ENCODE measurements at regions not wholly inside any gene's neighbourhood (a gene's known extent, or its start where the extent isn't known, plus 50 kb on each side); places are given as distances from the start of the nearest gene placed in this dataset.

DNA sequence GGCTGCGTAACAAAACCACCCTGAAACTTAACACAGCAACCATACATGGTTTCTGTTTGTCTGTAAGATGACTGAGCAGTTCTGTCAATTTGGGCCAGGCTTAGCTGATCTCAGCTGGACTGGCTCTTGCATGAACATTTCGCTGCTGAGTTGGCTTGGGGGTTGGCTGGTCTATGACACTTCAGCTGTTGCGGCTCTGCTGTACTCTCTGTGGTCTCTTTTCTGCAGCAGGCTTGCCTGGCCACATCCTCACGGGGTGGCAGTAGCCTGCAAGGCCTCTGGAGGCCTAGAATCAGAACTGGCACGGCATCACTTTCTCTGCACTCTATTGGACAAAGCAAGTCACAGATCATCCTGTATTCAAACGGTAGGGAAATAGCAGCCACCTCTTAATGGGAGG lies 216.2 kb downstream of the BCL11B start:
- intact Hi-C loops (cut with DNase I, micrococcal nuclease): no loop called here
- ATAC-seq: peak; percentile 26
- DNase-seq: no peak

DNA sequence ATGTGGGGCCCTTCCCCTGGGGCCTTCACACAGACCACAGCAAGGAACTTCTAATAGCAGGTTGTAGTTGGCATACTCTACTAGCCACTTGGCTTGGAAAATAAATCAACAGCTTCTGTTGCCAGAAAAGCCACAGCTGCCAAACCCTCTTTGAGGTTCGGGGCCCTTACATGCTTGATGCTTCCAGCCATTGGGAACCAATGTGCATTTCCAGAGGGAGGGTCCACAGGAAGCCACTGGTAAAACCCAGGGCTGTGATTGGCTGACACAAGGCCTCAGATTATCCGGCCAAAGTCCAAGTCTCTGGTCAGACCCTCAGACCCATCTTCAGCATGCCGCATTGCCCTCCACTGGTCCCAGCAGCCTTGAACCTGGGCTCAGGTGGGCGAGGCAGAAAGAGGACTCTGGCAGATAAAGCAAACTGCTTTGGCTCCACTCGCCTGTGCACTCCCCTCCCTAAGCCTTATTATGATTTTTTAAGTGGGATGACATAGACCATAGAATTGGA lies 214.4 kb downstream of the BCL11B start:
- intact Hi-C loops (cut with DNase I, micrococcal nuclease): no loop called here
- DNase-seq (no peak), ATAC-seq (no peak)

DNA sequence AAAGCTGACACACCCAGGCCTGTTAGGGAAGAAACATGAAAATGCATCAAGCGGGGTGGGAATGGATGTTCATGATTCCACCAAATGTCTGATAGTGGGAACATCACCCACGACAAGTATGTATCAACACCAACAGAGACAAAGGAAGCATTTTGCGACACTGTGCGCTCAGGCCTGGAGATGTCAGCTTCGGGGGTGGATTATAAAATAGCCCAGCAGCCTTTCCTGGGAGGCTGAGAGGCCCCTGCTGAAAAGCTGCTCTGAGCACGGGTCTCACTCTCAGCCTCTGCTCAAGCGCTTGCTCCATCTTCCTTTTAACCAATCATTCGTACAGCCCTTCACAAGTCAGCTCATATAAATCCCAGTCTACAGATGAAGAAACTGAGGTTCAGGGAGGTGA lies 213.5 kb downstream of the BCL11B start:
- no peak for DNase-seq
- no peak for ATAC-seq
- intact Hi-C loops (cut with DNase I, micrococcal nuclease): no loop called here

DNA sequence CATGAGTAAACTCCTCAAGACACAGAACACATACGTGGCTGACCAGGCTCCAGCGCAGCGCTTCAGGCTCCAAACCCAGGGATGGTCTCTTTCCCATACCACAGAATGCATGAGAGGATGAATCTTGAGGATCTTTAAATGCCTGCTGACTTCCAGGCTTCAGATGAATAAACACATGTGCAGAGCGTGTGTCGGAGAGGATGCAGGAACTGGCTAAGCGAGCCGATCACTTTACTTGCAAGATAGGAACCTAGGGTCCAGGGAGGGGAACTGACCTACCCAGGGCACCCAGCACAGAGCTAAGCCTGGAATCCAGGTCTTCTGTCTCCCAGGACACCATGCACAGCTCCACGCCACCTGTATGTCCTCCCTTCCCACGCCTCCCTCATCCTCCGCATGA lies 209.8 kb downstream of the BCL11B start:
- DNase-seq: no peak
- ATAC-seq: no peak

DNA sequence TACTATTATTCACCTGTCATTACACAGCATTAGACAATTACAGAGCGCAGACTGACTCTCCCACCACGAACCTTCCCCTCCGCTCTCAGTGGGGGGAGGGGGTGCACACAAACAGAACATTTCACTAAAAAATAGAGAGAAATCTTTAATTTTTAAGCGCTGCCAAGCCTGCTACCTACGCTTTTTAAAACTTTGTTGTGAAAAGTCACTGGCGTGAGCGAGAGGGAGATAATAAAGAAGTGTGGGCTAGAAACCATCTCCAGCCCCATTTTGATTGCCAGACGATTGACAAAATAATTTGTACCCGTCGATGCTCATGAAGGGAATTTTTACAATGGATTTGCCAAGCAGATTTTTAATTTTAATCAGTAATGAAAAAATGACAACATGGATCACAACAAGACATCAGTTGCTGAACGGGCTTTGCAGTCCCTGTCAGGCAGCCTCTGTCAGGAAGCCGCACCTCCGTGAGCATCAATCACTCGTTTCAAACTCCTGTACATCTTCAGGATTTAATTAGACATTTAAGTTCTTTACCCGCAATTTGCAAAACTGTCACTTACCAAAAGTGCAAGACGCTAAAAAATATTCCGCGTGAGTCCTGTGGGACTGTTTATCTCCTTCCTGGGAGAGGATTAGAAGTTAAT lies 209.1 kb downstream of the BCL11B start:
- intact Hi-C loops (cut with DNase I, micrococcal nuclease): no loop called here
- no peak for ATAC-seq
- no peak for DNase-seq

More for the DNA sequence above, 209.8 kb downstream of the BCL11B start:
- intact Hi-C loops (cut with DNase I, micrococcal nuclease): no loop called here

DNA sequence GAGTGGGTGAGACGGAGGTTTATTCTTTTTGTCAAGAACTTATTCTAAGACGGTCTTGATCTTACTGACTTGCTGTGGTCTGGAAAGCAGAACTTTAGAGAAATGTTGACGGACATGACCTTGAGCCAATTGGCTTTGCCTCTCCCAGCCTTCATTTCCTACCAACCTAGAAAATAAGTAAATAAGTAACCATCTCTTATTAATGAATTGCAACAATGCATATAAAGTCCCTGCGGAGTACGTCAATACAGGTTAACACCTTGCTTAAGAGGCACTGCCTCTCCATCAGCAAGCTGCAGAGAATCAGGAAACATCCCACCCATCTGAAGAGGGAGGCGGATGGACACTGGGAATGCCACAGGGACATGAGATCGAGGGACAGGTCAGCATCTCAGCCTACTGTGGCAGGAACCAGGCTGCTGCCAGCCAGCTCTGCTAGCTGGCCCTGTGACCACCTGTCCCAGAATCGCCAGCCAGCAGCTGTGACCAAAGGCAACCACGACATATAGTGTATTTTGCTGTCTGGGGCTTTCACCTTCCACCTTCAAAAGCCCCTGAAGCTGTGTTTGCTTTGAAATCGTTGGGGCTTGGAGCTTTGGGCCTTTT lies 208.3 kb downstream of the BCL11B start:
- intact Hi-C loops (cut with DNase I, micrococcal nuclease): no loop called here
- DNase-seq: no peak
- ATAC-seq: no peak

DNA sequence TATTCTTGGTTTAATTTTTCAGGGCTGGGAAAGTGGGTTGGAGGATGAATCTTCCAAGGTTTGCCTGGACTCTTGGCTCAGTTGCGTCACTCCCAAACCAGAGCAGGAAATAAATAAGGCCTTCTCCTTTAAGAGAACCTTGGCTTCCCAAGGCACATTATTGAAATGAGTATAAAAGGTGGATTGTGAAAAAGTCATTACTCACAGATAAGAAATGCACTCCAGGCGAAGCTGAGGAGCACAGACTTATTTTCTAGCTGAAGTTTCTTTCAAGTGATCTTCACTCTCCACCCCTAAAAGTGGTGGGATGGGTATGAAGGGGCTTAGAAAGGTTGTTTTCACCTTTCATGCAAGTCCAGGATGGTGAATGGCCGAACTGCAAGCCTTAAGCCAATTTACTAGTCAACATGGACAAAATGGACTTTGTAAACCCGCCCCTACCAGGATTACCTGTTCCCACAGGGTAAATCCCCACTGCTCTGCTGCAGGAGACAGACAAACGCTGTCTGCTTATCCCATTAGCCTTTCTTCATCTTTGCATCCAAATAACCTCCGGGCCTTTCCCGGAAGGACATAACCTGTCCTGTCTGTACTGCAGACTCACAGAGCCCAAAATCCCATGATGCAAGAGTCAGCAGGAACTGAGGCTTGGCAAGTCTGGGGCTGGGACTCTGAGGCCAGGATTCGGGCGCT lies 207.6 kb downstream of the BCL11B start:
- no peak for DNase-seq
- ATAC-seq: no peak
- intact Hi-C loops (cut with DNase I, micrococcal nuclease): no loop called here

DNA sequence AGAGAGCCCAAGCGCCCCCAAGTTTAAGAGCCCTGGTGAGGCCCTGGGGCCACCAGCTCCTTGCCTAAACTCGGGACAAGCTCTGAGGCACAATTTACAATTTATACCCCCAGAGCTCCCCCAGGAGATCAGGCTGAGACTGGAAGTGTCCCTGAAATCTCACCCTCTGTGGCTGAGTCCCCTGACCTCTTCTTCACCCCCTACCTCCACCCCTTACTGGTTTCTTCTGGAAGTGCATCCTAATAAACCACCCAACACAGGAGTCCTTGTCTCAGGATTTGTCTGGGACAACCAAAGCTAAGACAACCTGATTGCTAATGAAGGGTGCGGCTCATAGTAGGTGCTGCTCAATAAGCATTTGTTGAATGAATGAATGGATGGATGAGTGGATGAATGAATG lies 206.4 kb downstream of the BCL11B start:
- DNase-seq (no peak), ATAC-seq (no peak)
- intact Hi-C loops (cut with DNase I, micrococcal nuclease): no loop called here

DNA sequence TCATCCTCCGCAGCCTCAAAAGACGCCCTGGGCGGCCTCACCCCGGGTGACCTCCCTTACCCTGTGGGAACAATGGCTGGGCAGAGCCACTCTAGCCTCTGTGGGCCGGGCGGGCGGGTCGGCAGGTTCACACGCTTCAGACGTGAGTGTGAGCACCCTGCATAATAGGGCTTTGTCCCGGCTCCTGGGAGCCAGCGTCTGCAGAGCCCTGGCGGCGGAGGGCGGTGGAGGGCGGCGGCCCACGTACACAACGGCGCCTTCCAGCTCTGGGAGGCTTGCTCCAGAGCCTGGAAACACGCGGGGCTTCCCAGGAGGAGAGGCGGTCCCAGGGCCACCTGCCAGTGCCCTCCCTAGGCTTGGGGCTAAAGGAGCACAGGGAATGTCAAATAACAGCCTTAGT lies 205.6 kb downstream of the BCL11B start:
- ATAC-seq (peak; percentile 52), DNase-seq (no peak)
- intact Hi-C loops (cut with DNase I, micrococcal nuclease): no loop called here

DNA sequence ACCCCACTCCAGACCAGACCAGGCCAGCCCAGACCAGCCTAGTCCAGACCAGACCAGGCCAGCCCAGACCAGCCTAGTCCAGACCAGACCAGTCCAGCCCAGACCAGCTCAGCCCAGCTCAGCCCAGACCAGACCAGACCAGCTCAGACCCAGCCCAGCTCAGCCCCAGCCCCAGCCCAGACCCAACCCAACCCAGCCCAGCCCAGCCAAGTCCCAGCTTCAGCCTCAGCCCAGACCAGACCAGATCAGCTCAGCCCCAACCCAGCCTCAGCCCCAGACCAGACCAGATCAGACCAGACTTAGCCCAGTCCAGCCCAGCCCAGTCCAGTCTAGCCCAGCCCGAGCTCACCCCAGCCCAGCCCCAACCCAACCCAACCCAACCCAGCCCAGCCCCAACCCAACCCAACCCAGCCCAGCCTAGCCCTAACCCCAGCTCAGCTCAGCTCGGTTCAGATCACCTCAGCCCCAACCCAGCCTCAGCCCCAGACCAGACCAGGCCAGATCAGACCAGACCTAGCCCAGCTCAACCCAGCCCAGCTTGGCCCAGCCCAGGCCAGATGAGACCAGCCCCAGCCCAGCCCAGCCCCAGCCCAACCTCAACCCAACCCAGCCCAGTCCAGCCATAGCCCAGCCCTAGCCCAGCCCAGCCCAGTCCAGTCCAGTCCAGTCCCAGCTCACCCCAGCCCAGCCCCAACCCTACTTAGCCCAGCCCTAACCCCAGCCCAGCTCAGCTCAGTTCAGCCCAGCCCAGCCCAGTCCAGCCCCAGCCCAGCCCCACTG lies 204.7 kb downstream of the BCL11B start:
- intact Hi-C loops (cut with DNase I, micrococcal nuclease): no loop called here
- ATAC-seq (no peak), DNase-seq (no peak)

DNA sequence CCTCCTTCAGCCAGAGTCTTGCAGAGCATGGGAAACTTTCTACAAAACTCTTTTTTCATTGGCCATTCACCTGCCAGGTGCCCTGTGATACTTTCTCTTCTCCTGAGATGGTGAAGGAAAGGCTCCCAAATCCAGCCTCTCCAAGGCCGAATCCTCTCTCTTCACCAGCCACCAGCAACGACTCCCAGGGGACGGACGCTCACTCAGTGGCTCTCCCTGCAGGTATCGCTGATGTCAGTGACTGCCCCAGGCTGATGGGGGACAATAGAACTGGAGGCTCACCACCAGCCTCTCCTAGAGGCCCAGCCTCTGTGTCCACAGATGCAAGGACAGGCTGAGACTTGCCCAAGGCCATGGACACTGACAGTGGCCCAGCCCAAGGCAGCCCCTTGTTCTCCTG lies 204.1 kb downstream of the BCL11B start:
- DNase-seq (no peak), ATAC-seq (no peak)
- intact Hi-C loops (cut with DNase I, micrococcal nuclease): no loop called here

DNA sequence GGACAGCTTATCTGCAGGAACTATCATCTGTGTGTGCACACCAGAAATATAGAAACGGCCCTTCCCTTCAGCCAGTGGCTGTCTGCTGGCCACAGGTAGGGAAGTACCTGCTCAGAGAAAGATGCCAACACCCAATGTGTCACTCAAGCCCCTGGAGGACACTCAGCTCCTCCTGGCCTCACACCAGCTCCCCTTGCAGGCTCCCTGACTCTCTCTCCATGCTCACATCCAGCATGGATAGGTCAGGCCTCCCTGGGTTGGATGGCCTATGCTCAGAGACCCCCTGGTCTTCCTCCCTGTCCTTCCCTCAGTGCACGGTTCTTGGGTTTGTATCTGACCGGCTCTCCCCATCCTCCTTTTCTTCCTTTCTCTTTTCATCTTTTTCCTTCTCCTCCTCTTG lies 202.1 kb downstream of the BCL11B start:
- no peak for DNase-seq
- intact Hi-C loops (cut with DNase I, micrococcal nuclease): no loop called here
- ATAC-seq: no peak

DNA sequence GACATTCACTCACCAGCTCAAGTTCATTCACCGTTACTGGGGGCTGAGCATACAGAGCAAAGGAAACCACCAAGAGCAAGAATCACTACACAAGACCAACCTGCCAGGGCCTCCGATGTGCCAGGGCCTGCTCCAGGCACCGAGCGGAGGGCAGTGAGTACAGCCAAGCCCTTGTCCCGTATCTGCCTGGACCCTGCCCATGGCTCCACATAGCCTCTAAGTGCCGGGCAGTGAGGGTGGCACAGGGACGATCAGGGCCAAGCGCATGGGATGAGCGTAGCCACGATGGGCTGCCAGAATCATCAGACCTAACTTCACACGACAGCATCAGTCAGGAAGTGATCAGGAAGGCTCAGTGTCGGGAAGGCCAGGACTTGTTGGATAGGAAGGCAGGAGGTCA lies 199.6 kb downstream of the BCL11B start:
- intact Hi-C loops (cut with DNase I, micrococcal nuclease): no loop called here
- DNase-seq (no peak), ATAC-seq (no peak)

DNA sequence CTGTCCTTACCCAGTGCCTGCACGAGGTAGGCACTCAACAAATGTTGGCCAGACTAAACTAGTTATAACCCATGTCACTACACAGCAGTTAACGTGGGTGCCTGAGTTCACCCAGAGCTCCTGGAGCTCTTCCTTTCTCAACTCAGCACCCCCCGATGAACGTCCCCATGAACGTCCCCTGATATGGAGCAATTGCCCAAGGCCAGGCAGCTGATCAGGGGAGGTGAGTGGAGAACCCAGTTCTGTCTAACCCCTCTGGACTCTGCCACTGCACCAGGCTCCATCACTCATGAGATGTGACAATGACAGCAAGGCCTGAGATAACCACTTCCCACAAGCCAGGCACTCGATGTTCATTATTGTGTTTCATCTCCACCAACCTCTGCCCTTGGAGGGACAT lies 199.0 kb downstream of the BCL11B start:
- DNase-seq (no peak), ATAC-seq (no peak)
- intact Hi-C loops (cut with DNase I, micrococcal nuclease): no loop called here

DNA sequence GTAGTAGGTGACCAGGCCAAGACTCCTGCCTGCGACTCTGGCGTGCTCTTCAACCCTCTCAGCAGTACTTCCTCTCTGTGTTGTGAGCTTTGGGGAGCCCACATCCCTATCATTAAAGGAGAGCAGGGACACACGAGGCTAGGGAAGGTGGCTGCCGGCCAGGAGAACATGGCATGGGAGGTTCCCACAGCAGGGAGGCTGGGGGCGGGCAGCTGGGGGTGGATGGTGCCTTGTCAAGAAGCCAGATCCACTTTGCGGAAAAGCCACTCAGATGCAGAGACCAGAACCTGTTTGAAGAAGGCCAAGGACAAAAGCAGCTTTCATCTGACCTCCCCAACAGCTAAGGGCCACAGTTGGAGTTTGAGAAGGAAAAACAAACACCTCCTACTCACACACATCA lies 198.6 kb downstream of the BCL11B start:
- intact Hi-C loops (cut with DNase I, micrococcal nuclease): no loop called here

DNA sequence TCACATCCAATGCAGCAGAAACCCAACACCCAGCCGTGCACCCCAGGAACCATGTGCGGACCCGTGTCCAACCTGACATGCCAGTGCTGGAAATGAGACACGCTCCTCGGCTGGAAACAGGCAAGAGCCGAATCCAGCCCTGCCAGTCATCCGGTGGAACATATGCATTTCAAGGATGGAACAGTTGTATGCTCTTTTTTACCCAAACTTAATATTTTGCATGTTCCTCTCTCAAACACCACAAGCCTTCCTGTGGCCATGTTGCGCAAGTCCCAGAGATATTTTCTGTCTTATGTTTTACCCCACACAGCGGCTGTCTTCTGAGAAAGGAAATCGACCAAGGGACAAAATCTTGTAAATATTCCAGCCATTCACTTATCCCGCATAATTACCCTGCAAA lies 196.9 kb downstream of the BCL11B start:
- intact Hi-C loops (cut with DNase I, micrococcal nuclease): no loop called here
- ATAC-seq (no peak), DNase-seq (no peak)

More for the DNA sequence above, 198.6 kb downstream of the BCL11B start:
- no peak for DNase-seq
- ATAC-seq: no peak

DNA sequence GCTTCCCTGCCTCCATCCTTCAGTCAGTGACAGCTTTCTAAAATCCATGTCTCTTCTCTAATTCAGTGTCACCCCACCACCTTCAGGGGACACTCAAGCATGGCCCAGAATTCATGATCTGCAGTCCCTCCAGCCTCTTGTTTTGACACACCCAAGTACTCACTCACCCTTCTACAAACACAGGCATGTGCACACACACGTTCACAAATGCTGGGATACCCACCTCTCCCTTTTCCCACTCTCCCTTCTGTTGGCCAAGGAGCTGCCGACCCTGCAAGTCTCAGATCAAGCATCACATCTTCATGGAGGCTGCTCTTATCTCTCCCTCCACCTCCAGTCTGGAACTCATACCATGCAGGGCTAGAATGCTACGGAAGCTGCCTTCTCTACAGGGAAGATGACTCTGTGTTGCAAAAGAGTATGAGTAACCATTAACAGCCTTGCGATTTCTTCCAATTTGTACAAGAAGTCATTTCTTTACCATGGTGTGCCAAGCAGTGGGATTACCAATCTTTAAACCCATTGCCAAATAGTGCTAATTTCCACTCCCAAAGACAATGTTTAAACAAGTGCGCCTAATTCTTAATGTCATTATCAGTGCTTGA lies 196.1 kb downstream of the BCL11B start:
- ATAC-seq (no peak), DNase-seq (no peak)
- intact Hi-C loops (cut with DNase I, micrococcal nuclease): no loop called here

DNA sequence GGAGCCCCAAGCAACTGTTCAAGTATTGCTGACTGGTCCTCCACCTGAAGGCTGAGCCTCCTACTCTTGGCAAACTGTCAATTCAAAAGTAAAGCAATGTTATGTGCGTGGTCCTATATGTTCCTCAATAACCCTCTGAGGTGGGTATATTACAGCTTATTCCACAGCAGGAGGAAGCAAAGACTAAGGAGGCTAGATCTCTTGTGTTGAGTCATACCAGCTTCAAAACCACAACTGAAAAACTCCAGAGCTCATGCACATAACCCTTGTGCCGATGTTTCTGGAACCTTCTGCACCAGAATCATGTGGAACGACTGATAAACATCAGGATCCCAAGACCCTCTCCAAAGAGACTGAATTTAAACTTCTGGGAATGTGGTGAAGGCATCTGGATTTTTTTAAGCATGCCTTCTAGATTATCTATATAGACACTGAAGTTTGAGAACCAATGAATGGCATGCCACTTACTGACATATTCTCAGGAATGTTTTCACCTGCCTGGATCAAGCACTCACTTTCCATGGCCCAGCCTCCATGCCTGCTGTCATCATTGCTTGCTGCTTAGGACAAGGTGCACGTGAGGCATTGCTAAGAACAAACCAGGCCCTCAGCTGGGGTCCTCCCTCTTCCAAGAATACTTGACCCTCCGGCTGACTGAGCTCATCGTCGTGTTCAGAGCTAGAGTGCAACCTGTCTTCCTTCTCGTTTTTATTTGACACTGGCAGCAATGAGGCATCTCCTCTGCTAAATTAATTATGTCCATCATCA lies 194.7 kb downstream of the BCL11B start:
- DNase-seq: no peak
- no peak for ATAC-seq
- intact Hi-C loops (cut with DNase I, micrococcal nuclease): no loop called here

DNA sequence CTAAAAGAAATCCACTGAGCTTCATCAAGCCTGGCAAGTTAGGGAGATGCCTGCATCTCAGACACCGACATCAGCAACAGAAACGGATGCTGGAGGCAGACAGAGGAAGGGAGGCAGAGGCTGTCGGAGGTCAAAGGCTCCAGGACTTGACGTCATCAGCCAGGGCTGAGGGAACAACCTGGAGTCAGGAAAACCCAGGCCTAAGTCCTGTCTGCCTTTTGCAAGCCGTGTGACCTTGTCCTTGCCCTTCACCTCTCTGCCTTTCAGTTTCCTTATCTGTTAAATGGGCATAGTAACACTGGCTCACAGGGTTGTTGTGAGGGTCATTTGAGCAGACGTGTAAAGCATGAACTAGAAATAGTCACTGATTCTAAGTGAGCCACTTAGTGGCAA lies 194.2 kb downstream of the BCL11B start:
- DNase-seq (no peak), ATAC-seq (no peak)
- intact Hi-C loops (cut with DNase I, micrococcal nuclease): no loop called here
